ENCODE measurements at regions not wholly inside any gene's neighbourhood (a gene's known extent, or its start where the extent isn't known, plus 50 kb on each side); places are given as distances from the start of the nearest gene placed in this dataset.
"Not testable (repeated sequence)": the region's sequence is repeated elsewhere in the genome, so short reads cannot be mapped to it uniquely, and the experiment has no call there.

- H3K4me3 Mint-ChIP-seq; H3K27ac Mint-ChIP-seq; ATAC-seq (ENCODE audit: low read depth in 2 of 2); DNase-seq; H3K27me3 Mint-ChIP-seq; H3K4me1 Mint-ChIP-seq: not testable (repeated sequence)
- Mint-ChIP-seq H3K9me3 (peaks cover 12 to 19% (median 14%) of the 10 kb centered on the region in 7 donors), H3K36me3 (peaks cover 0 to 16% of the 10 kb centered on the region in 2 donors)
Measured at GRCh38 chr3:84365563-84366278, 593.1 kb upstream of the CADM2 start.

All from naive B cell (primary cell).